GM12865 (cell line): ENCODE measurements at regions not wholly inside any gene's neighbourhood (a gene's known extent, or its start where the extent isn't known, plus 50 kb on each side); places are given as distances from the start of the nearest gene placed in this dataset.

Experiments used
- DNase-seq: peaks from one replicate; pipeline ENCODE4 v3.0.0; 2010; ENCODE audit warnings: low read depth
- H3K4me3 ChIP-seq: 2 replicates; pipeline ENCODE4 v1.5.1; 2011; ENCODE audit warnings: mild to moderate bottlenecking, low read depth, low read length, control low read depth
- TF ChIP-seq, protein P1 (sequence below): IDR thresholded peaks from 2 replicates; pipeline ENCODE4 v1.5.1; 2011; ENCODE audit warnings: low read length, control low read depth, low read depth, inconsistent platforms; ENCODE audit not compliant: insufficient read depth; ENCODE audit errors: missing control alignments

- TF ChIP-seq, protein P1, sequence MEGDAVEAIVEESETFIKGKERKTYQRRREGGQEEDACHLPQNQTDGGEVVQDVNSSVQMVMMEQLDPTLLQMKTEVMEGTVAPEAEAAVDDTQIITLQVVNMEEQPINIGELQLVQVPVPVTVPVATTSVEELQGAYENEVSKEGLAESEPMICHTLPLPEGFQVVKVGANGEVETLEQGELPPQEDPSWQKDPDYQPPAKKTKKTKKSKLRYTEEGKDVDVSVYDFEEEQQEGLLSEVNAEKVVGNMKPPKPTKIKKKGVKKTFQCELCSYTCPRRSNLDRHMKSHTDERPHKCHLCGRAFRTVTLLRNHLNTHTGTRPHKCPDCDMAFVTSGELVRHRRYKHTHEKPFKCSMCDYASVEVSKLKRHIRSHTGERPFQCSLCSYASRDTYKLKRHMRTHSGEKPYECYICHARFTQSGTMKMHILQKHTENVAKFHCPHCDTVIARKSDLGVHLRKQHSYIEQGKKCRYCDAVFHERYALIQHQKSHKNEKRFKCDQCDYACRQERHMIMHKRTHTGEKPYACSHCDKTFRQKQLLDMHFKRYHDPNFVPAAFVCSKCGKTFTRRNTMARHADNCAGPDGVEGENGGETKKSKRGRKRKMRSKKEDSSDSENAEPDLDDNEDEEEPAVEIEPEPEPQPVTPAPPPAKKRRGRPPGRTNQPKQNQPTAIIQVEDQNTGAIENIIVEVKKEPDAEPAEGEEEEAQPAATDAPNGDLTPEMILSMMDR, result no peak
- no peak overlapping the region for H3K4me3 ChIP-seq
- DNase-seq, result no peak
Observed at GRCh38 chr6:3663081-3663480, 88.4 kb downstream of the PXDC1 start.

DNA sequence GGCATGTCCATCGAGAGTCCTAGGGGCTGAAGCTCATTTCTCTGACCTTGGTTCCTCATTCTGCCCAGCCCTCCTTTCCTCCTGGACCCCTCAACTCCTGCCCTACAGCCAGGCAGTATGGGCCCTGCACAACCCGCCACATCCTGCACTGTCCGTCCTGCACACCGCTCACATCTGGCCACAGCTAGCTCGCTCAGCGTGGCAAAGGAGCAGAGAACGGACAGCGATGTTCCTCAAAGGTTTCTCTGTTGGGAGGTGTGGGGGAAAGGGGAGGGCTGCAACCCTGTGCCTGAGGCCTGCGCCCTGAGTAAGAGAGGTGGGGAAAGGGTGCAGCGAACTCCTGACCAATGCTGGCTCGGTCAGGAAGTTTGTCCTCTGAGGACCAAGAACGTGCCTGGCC is 90.1 kb downstream of the PXDC1 start:
- DNase-seq, result no peak
- no peak overlapping the region for H3K4me3 ChIP-seq
- TF ChIP-seq, protein P1, result no peak

DNA sequence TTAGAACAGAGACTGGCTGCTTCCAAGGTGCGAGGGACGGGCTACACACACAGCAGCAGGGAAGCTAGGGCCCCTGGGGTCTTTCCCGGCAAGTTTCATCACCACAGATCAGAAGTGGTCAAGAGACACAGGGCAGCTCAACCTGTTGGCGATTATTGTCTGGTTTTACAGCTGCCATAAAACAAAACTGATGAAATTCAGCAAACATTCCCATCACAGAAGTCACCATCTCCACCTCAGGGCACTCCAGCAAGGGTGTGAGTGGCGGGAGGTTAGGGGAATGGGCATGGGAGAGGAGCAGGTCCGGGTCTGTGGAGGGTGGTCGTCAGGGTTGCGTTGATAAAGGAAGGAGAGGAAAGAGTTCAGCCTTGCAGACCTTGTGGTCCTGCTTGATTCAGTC is 91.0 kb downstream of the PXDC1 start:
- H3K4me3 ChIP-seq, result no peak overlapping the region
- TF ChIP-seq, protein P1, result no peak
- no peak for DNase-seq

DNA sequence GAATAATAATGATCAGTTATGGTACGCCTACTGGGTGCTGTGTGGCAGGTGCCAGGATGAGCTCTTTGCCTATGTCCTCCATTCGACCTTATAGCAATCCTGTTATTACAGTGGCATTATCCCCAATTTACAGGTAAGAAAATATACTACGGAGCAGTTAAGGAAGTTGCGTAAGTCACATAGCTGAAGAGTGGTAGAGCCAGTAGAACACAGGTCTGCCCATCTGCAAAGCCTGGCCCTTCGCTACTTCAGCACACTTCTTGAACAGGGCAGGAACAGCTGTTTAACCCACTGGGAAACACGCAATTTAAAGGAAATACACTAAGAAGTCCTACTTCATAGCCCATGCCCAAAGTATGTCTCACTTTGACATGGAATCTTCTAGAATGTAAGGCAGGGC is 91.8 kb downstream of the PXDC1 start:
- no peak overlapping the region for H3K4me3 ChIP-seq
- TF ChIP-seq, protein P1, result no peak
- DNase-seq, result no peak

GRCh38 chr6:3656076-3656475 is 95.4 kb downstream of the PXDC1 start:
- TF ChIP-seq, protein P1, result no peak
- no peak for DNase-seq
- H3K4me3 ChIP-seq, result no peak overlapping the region

- TF ChIP-seq, protein P1, result no peak
- no peak for DNase-seq
- H3K4me3 ChIP-seq, result no peak overlapping the region
Observed at GRCh38 chr6:3654898-3655297, 96.6 kb downstream of the PXDC1 start.

GRCh38 chr6:3654436-3654835 is 97.1 kb downstream of the PXDC1 start:
- DNase-seq, result no peak
- H3K4me3 ChIP-seq, result no peak overlapping the region
- TF ChIP-seq, protein P1, result no peak
